ENCODE measurements at regions not wholly inside any gene's neighbourhood (a gene's known extent, or its start where the extent isn't known, plus 50 kb on each side); places are given as distances from the start of the nearest gene placed in this dataset.

GRCh38 chr7:156389116-156389692 is 251.4 kb upstream of the RNF32 start:
- TF ChIP-seq CTCF (IDR thresholded peaks at IDR 0.05 in 8 of 11, conservative IDR thresholded peaks at IDR 0.05 in 3 of 11) (no peak), POLR2A (IDR thresholded peaks at IDR 0.05) (no peak), POLR2AphosphoS5 (IDR thresholded peaks at IDR 0.05) (no peak)
